Vagina (tissue), 2 donors: ENCODE measurements at regions not wholly inside any gene's neighbourhood (a gene's known extent, or its start where the extent isn't known, plus 50 kb on each side); places are given as distances from the start of the nearest gene placed in this dataset.

Source experiments
- DNase-seq, 2 donors: peaks; one replicate each; pipeline ENCODE4 v3.0.0-alpha.2; 2017; ENCODE audit errors: extremely low spot score in 2 of 2
- H3K27ac ChIP-seq: fragments of 200-600 bp; sonication (generic); one replicate; pipeline ENCODE4 v1.5.1; 2019
- H3K27me3 ChIP-seq: fragments of 200-600 bp; sonication (generic); one replicate; pipeline ENCODE4 v1.5.1; 2019
- H3K36me3 ChIP-seq, 2 donors: fragments of 200-600 bp; sonication (generic); one replicate each; pipeline ENCODE4 v1.5.1; 2017 to 2019
- H3K4me1 ChIP-seq: fragments of 200-600 bp; sonication (generic); one replicate; pipeline ENCODE4 v1.5.1; 2019
- H3K4me3 ChIP-seq, 2 donors: fragments of 200-600 bp; sonication (generic); 1 replicate in 1 of 2; 2 replicates in 1 of 2; pipeline ENCODE4 v1.5.1; 2016 to 2019
- H3K9me3 ChIP-seq: fragments of 200-600 bp; sonication (generic); one replicate; pipeline ENCODE4 v1.5.1; 2019
- POLR2A ChIP-seq, 2 donors: fragments of 450-650 bp; IDR thresholded peaks; one replicate each; pipeline ENCODE4 v1.6.1; 2017; ENCODE audit warnings: antibody characterized with exemption in 2 of 2, mild to moderate bottlenecking in 2 of 2, moderate library complexity in 2 of 2
- POLR2AphosphoS5 ChIP-seq, 2 donors: sonication (generic); formaldehyde crosslinking; IDR thresholded peaks; one replicate each; pipeline ENCODE4 v1.9.0; 2017; ENCODE audit warnings: antibody characterized with exemption in 2 of 2, mild to moderate bottlenecking in 2 of 2, low read depth in 1 of 2; ENCODE audit not compliant: insufficient read depth in 1 of 2
- intact Hi-C: fragments of 100-400 bp; cut with DNase I; formaldehyde crosslinking; loops from one replicate; pipeline ENCODE4 v1.15.1; 2023
- TF ChIP-seq, protein P1 (sequence below), 3 experiments: fragments of 450-650 bp in 2 of 3; fragments of 200-600 bp in 1 of 3; sonication (generic) in 1 of 3; IDR thresholded peaks; one replicate each; pipeline ENCODE4 v1.5.1; 2017 to 2019; ENCODE audit warnings: antibody characterized with exemption in 3 of 3, mild to moderate bottlenecking in 2 of 3, moderate library complexity in 2 of 3

DNA sequence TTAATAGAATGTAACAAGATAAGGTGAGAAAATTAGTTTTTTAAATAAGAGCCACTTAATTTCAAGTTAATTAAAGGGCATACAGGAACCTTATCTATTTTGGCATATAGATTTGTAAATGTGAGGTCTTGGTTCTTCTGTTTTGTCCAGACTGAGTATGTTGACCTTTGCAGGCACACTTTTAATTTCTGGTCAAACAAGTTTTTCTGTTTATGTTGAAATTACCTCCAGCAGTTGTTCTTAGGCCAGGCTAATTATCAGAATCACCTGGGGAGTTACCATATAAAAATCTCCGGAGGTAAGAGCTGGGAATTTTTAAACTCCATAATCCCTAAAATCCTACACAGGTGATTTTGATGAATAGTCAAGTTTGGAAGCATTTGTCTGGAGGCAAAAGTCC, 227.4 kb upstream of the ANKRD50 start:
- TF ChIP-seq, protein P1, sequence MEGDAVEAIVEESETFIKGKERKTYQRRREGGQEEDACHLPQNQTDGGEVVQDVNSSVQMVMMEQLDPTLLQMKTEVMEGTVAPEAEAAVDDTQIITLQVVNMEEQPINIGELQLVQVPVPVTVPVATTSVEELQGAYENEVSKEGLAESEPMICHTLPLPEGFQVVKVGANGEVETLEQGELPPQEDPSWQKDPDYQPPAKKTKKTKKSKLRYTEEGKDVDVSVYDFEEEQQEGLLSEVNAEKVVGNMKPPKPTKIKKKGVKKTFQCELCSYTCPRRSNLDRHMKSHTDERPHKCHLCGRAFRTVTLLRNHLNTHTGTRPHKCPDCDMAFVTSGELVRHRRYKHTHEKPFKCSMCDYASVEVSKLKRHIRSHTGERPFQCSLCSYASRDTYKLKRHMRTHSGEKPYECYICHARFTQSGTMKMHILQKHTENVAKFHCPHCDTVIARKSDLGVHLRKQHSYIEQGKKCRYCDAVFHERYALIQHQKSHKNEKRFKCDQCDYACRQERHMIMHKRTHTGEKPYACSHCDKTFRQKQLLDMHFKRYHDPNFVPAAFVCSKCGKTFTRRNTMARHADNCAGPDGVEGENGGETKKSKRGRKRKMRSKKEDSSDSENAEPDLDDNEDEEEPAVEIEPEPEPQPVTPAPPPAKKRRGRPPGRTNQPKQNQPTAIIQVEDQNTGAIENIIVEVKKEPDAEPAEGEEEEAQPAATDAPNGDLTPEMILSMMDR (IDR thresholded peaks at IDR 0.05): no peak
- TF ChIP-seq POLR2AphosphoS5 (IDR thresholded peaks at IDR 0.05; ENCODE audit: insufficient read depth in 1 of 2, low read depth in 1 of 2) (no peak), POLR2A (IDR thresholded peaks at IDR 0.05) (no peak)

GRCh38 chr4:124938836-124939235, 226.3 kb upstream of the ANKRD50 start:
- intact Hi-C loops: no loop called here
- Histone ChIP-seq H3K27ac (no peak overlapping the region), H3K4me3 (no peak overlapping the region), H3K9me3 (no peaks in the 10 kb centered on the region), H3K36me3 (no peaks in the 10 kb centered on the region), H3K4me1 (peaks cover 43% of the 10 kb centered on the region), H3K27me3 (no peaks in the 10 kb centered on the region)
- TF ChIP-seq POLR2AphosphoS5 (IDR thresholded peaks at IDR 0.05; ENCODE audit: insufficient read depth in 1 of 2, low read depth in 1 of 2): no peak
- no peak for TF ChIP-seq POLR2A (IDR thresholded peaks at IDR 0.05)
- TF ChIP-seq, protein P1 (IDR thresholded peaks at IDR 0.05): no peak
- DNase-seq: no peak

More for the DNA sequence above, 227.4 kb upstream of the ANKRD50 start:
- no peaks in the 10 kb centered on the region for H3K9me3 ChIP-seq
- DNase-seq: no peak
- H3K36me3 ChIP-seq: no peaks in the 10 kb centered on the region
- intact Hi-C loops: no loop called here
- H3K4me1 ChIP-seq: peaks cover 43% of the 10 kb centered on the region
- H3K27ac ChIP-seq: no peak overlapping the region
- H3K27me3 ChIP-seq: no peaks in the 10 kb centered on the region
- H3K4me3 ChIP-seq: no peak overlapping the region

DNA sequence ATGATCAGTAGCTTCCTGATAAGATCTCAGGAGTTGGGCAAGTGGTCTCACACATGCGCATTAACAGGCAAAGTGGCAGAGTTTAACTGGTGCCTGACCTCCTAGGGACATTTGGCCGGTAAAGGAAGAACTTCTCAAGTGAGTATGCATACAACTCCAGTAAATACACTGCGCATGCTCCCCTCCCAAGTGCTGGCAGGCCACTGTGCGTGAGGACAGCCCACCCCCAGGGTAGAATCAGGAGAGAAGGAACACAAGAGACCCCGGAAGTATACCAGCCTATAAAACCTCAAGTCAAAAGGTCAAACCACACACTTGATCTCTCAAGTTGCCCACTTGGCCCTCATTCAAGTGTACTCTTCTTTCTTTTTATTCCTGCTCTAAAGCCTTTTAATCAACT, 225.5 kb upstream of the ANKRD50 start:
- no peak overlapping the region for H3K27ac ChIP-seq
- DNase-seq: no peak
- H3K9me3 ChIP-seq: no peaks in the 10 kb centered on the region
- peaks cover 43% of the 10 kb centered on the region for H3K4me1 ChIP-seq
- H3K4me3 ChIP-seq: no peak overlapping the region
- H3K36me3 ChIP-seq: no peaks in the 10 kb centered on the region
- TF ChIP-seq POLR2A (IDR thresholded peaks at IDR 0.05) (no peak), POLR2AphosphoS5 (IDR thresholded peaks at IDR 0.05; ENCODE audit: insufficient read depth in 1 of 2, low read depth in 1 of 2) (no peak)
- TF ChIP-seq, protein P1 (IDR thresholded peaks at IDR 0.05): no peak
- H3K27me3 ChIP-seq: no peaks in the 10 kb centered on the region
- intact Hi-C loops: no loop called here

GRCh38 chr4:124936427-124936826, 223.9 kb upstream of the ANKRD50 start:
- DNase-seq: no peak
- intact Hi-C loops: no loop called here
- no peak overlapping the region for H3K4me3 ChIP-seq
- no peaks in the 10 kb centered on the region for H3K36me3 ChIP-seq
- peaks cover 42% of the 10 kb centered on the region for H3K4me1 ChIP-seq
- no peaks in the 10 kb centered on the region for H3K9me3 ChIP-seq
- no peaks in the 10 kb centered on the region for H3K27me3 ChIP-seq
- no peak overlapping the region for H3K27ac ChIP-seq
- no peak for TF ChIP-seq POLR2AphosphoS5 (IDR thresholded peaks at IDR 0.05; ENCODE audit: insufficient read depth in 1 of 2, low read depth in 1 of 2)
- TF ChIP-seq, protein P1 (IDR thresholded peaks at IDR 0.05): no peak
- TF ChIP-seq POLR2A (IDR thresholded peaks at IDR 0.05): no peak

GRCh38 chr4:124934916-124935315, 222.4 kb upstream of the ANKRD50 start:
- TF ChIP-seq, protein P1 (IDR thresholded peaks at IDR 0.05): no peak
- no peak for TF ChIP-seq POLR2AphosphoS5 (IDR thresholded peaks at IDR 0.05; ENCODE audit: insufficient read depth in 1 of 2, low read depth in 1 of 2)
- no peak for TF ChIP-seq POLR2A (IDR thresholded peaks at IDR 0.05)
- no peak overlapping the region for H3K27ac ChIP-seq
- H3K4me3 ChIP-seq: no peak overlapping the region
- peaks cover 27% of the 10 kb centered on the region for H3K4me1 ChIP-seq
- H3K36me3 ChIP-seq: no peaks in the 10 kb centered on the region
- H3K9me3 ChIP-seq: no peaks in the 10 kb centered on the region
- intact Hi-C loops: no loop called here
- H3K27me3 ChIP-seq: no peaks in the 10 kb centered on the region
- DNase-seq: no peak
